NOMO-1 treated with dmso at 0.1 percent for 144 hours (cell line): ENCODE measurements at regions not wholly inside any gene's neighbourhood (a gene's known extent, or its start where the extent isn't known, plus 50 kb on each side); places are given as distances from the start of the nearest gene placed in this dataset.
A peak's percentile ranks its signal among the peaks of the same experiment; 100 is the strongest.
"Not testable (repeated sequence)": the region's sequence is repeated elsewhere in the genome, so short reads cannot be mapped to it uniquely, and the experiment has no call there.

Experiments used
- DNase-seq: peaks from one replicate; lab custom pipeline; 2025; ENCODE audit not compliant: unreplicated experiment; lab: John Stamatoyannopoulos, UW

- no peak for DNase-seq
These were observed 940.2 kb upstream of the ZEB2 start for GRCh38 chr2:145460112-145460511.

DNA sequence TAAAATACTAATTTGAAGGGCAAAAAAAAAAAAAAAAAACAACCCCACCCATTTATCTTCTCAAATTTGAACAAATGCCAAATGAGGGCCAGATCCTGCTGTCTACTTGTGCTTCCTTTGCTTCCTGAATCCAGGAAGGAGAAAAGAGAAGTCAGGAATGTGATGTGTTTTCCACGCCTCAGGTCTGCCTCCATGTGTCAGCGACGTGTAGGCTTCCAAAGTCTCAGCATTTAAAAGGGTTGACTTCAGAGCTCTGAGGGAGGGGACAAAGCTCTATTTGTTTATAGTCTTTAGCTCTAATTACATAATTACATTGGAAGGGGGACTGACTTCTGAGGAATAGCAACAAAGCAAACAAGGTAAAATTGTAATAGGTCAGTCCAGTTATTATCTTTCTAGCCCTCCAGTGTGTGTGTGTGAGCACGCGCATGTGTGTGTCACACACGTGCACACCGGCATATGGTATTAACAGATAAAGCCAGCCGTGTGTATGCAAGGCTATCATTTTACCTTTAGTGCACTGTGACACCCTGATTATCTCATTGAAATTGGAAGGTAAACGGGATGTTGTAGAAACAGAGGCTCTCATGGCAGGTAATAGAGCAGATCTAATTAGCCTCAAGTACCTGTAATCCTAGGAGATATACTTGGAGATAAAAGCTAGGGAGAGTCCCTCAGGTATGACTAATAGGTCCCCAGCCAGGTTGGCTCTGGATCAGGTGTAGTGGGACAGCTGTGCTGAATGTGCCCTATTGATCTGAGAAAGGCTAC, 911.4 kb upstream of the ZEB2 start:
- DNase-seq: no peak

GRCh38 chr2:145423809-145424208, 903.9 kb upstream of the ZEB2 start:
- DNase-seq: no peak

DNA sequence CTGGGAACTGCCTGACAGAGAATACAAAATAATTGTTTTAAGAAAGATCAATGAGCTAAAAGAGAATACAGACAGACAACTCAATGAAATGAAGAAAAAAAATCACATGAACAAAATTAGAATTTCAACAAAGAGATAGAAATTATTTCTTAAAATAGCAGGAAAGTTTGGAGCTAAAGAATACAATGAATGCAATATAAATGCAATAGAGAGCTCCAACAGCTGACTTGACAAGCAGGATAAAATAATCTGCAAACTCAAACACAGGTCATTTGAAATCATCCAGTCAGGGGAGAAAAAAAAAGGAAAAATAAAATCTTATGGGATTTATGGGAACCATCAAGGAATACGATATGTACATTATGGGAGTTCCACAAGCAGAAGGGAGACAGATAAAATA, 902.7 kb upstream of the ZEB2 start:
- no peak for DNase-seq

GRCh38 chr2:145421841-145422240, 901.9 kb upstream of the ZEB2 start:
- no peak for DNase-seq

DNA sequence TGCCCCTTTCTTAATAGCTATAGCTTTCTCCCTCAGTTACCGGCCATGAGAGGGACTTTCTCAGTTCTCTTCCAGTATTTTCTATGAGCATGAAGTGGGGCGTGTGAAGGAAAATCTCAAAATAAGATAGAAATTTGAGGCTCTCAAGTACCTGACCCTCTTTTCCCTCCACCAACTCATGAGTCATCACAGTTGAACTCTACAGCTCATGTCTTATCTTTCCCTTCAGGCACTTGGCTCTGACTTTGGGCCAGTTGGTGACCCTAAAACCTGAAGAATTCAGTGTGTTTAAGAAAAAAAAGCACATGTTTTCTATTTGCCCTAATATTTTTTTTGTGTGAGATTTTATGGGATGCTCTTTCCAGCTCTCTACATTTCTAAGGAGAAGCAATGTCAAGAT, 896.7 kb upstream of the ZEB2 start:
- DNase-seq: no peak

GRCh38 chr2:145415151-145415550, 895.2 kb upstream of the ZEB2 start:
- DNase-seq: no peak

GRCh38 chr2:145413261-145414030, 893.5 kb upstream of the ZEB2 start:
- no peak for DNase-seq

- DNase-seq: no peak
These were observed 892.2 kb upstream of the ZEB2 start for GRCh38 chr2:145412155-145412554.

DNA sequence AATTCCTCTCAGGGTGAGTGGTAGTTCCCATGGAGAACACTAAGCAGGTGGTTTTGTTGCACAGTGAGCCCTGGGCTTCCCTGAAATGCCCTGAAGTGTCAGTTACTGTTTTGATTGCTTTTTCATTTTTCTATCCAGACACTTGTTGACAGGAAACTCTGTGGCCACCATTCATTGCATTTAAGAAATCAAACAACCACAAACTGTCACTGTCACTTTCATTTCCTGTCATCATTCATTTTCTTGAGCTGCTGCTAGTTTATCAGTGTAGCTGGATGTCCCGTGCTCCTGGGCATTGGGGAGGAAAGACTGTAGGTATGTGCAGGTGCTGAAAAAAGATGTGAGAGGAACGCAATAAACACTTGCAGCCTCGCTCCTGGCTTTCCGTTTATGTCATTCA, 891.6 kb upstream of the ZEB2 start:
- peak; percentile 87 for DNase-seq

DNA sequence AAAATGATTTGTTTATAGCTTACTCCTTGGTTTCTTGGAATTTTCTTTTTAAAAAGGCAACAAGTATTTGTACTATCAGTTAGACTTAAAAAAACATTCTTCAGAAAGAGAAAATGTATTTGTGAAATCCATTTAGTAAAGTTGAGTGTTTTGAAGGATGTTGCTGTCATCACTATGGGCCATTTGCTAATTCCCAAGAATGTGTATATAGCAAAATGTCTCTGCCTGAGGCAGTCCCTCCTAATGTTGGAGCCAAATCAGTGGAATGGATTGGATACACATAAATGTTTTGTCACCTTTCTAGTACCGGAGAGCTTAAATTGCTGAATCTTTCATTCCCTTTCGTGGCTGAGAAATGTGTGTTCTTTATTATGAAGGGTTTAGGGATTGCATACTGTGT, 890.2 kb upstream of the ZEB2 start:
- DNase-seq: no peak

- no peak for DNase-seq
These were observed 889.1 kb upstream of the ZEB2 start for GRCh38 chr2:145408980-145409379.

- no peak for DNase-seq
These were observed 884.8 kb upstream of the ZEB2 start for GRCh38 chr2:145404690-145405089.

GRCh38 chr2:145402706-145403277, 882.9 kb upstream of the ZEB2 start:
- no peak for DNase-seq

DNA sequence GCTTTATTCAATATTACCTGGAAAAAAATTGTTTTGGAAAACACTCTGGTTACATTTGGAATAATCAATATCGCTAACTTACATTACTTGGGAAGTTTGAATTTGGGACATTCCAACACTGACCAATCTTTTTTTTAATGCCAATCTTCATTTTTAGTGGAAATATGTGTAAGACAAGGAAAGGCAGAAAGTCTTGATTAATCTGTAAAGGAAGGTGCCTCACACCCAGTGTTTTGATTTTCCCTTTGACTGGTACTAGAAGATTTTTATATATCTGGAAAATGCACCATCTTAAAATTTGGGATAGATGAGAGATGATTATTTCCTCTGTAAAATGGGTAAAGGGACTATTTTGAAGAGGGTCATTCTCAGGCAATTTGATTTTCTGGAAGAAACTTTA, 879.2 kb upstream of the ZEB2 start:
- DNase-seq: no peak

DNA sequence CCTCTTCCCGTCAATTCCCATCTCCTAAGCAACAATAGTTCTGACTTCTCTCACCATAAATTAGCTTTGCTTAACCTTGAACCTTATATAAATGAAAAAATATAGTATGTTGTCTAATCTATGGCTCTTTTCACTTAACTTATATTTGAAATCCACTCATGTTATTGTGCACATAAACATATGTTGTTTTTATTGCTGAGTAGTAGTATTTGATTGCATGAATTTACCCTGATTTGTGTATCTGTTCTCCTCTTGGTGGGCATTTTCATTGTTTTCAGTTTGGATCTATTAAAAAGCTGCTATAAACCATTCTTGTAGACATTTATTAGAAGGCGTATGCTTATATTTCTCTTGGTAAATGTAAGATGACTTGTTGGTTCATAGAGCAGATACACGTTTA, 874.3 kb upstream of the ZEB2 start:
- no peak for DNase-seq

GRCh38 chr2:145386973-145387372, 867.1 kb upstream of the ZEB2 start:
- DNase-seq: no peak

GRCh38 chr2:145383961-145384360, 864.0 kb upstream of the ZEB2 start:
- DNase-seq: no peak

DNA sequence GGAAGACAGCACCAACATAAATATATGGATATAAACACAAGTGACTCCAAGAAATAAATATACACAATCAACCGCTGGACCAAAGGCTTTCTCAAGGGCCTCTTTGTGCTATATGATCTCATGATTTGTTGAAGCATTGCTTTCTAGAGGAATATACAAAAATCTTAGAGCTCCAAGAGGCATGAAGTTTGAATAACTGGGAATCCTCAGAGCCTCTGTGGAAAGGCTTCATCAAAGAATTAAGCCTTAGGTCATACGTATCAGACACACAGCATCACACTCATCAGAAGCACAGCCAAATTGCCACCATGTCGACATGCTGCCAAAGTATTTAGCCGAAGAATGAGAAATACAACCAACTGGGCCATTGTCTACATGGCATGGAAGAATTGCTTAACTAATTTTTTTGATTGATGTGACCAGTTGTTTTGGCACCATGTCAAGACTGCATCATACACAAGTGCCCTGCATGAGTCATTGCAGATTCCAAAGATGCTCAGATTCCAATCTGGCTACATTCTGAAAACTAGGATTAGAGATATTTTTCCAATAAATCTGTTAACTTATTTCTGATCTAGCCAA, 860.6 kb upstream of the ZEB2 start:
- no peak for DNase-seq

GRCh38 chr2:145379934-145380333, 860.0 kb upstream of the ZEB2 start:
- no peak for DNase-seq

DNA sequence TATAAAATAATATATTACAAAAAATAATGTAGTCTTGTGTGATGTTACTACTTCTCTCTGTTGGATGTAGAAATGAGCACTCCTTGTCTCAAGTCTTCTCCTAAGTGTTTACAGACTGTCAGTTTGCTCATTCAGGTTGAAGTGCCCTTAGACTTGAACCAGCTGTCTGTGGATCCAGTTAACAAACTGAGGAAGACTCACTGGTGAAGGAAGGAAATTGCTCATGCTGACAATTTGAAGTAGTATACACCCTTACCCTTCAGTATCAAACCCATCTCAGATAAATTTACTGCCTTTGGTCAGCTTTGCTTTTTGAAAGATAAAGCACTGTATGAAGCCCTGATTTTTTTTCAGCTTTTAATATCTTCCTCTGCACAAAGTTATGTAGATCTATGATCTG, 854.2 kb upstream of the ZEB2 start:
- DNase-seq: no peak

- not testable (repeated sequence) for DNase-seq
These were observed 847.4 kb upstream of the ZEB2 start for GRCh38 chr2:145367334-145367733.
